Thyroid gland (tissue), 4 donors: ENCODE measurements at regions not wholly inside any gene's neighbourhood (a gene's known extent, or its start where the extent isn't known, plus 50 kb on each side); places are given as distances from the start of the nearest gene placed in this dataset.

ENCODE experiments used
- DNase-seq, 2 donors: peaks; one replicate each; pipeline ENCODE4 v3.0.0-alpha.2; 2019
- H3K27ac ChIP-seq, 3 donors: fragments of 200-600 bp; sonication (generic); 1 replicate in 2 of 3; 2 replicates in 1 of 3; pipeline ENCODE4 v1.5.1; 2016 to 2019; ENCODE audit warnings: mild to moderate bottlenecking in 1 of 3, moderate library complexity in 1 of 3
- H3K27me3 ChIP-seq: fragments of 200-600 bp; sonication (generic); one replicate; pipeline ENCODE4 v1.5.1; 2019
- H3K36me3 ChIP-seq, 2 donors: fragments of 200-600 bp; sonication (generic); one replicate each; pipeline ENCODE4 v1.5.1; 2016 to 2019
- H3K4me1 ChIP-seq, 2 donors: fragments of 200-600 bp; sonication (generic); one replicate each; pipeline ENCODE4 v1.5.1; 2017 to 2019
- H3K4me3 ChIP-seq, 3 donors: fragments of 200-600 bp; sonication (generic); replicated peaks in 1 of 3; 1 replicate in 2 of 3; 2 replicates in 1 of 3; pipeline ENCODE4 v1.5.1; 2016; ENCODE audit warnings: mild to moderate bottlenecking in 1 of 3
- H3K9me3 ChIP-seq: fragments of 200-600 bp; sonication (generic); one replicate; pipeline ENCODE4 v1.5.1; 2017
- CTCF ChIP-seq, 6 experiments: fragments of 200-600 bp in 3 of 6; fragments of 450-650 bp in 3 of 6; sonication (generic) in 3 of 6; IDR thresholded peaks; one replicate each; pipeline ENCODE4 v1.5.1; 2016 to 2019; ENCODE audit warnings: antibody characterized with exemption in 6 of 6, mild to moderate bottlenecking in 2 of 6, inconsistent platforms in 1 of 6, moderate library complexity in 1 of 6
- POLR2A ChIP-seq, 2 donors: fragments of 450-650 bp; IDR thresholded peaks; one replicate each; pipeline ENCODE4 v1.6.1; 2017; ENCODE audit warnings: antibody characterized with exemption in 2 of 2, mild to moderate bottlenecking in 2 of 2, moderate library complexity in 1 of 2
- WGBS, 2 donors: methylation state at CpG; one replicate each; pipeline ENCODE4 v1.1.5; 2017; 5-methylcytosine and 5-hydroxymethylcytosine counted together
- intact Hi-C: fragments of 100-400 bp; cut with DNase I; formaldehyde crosslinking; loops from one replicate; pipeline ENCODE4 v1.15.1; 2023

GRCh38 chr18:31225668-31226067 lies 63.0 kb upstream of the DSC1 start:
- Histone ChIP-seq H3K9me3 (no peaks in the 10 kb centered on the region), H3K27ac (peak overlapping the region; percentile 33 to 82 (median 57)), H3K36me3 (no peaks in the 10 kb centered on the region), H3K4me1 (peaks cover 19 to 43% of the 10 kb centered on the region in 2 donors), H3K4me3 (no peak overlapping the region), H3K27me3 (no peaks in the 10 kb centered on the region)
- 17 to 19% methylated on average over 5 of the region's 5 CpGs for WGBS, 2 donors
- DNase-seq, result peak; percentile 71 to 83
- TF ChIP-seq POLR2A (IDR thresholded peaks at IDR 0.05) (no peak), CTCF (IDR thresholded peaks at IDR 0.05) (no peak)
- intact Hi-C loops, result loop anchor here (10.0 kb wide), 1 partner anchor 121 kb away; the partner anchor contains the start of gene DSC2

- no peak for DNase-seq
- WGBS, 2 donors, result 94 to 100% methylated on average over 1 of the region's 1 CpG
- H3K9me3 ChIP-seq, result no peaks in the 10 kb centered on the region
- H3K4me1 ChIP-seq, result peaks cover 22 to 46% of the 10 kb centered on the region in 2 donors
- H3K36me3 ChIP-seq, result no peaks in the 10 kb centered on the region
- no peak overlapping the region for H3K4me3 ChIP-seq
- no peaks in the 10 kb centered on the region for H3K27me3 ChIP-seq
- H3K27ac ChIP-seq, result no peak overlapping the region
- intact Hi-C loops, result loop anchor here (10.0 kb wide), 1 partner anchor 123 kb away; the partner anchor contains the start of gene DSC2
- no peak for TF ChIP-seq POLR2A (IDR thresholded peaks at IDR 0.05)
- no peak for TF ChIP-seq CTCF (IDR thresholded peaks at IDR 0.05)
These were observed 65.0 kb upstream of the DSC1 start for GRCh38 chr18:31227497-31228229.

GRCh38 chr18:31229829-31230228 lies 67.2 kb upstream of the DSC1 start:
- Histone ChIP-seq H3K36me3 (no peaks in the 10 kb centered on the region), H3K4me1 (peaks cover 22 to 51% of the 10 kb centered on the region in 2 donors), H3K4me3 (no peak overlapping the region), H3K27ac (peak overlapping the region in 2 of 3 donors; percentile 28 to 65), H3K9me3 (no peaks in the 10 kb centered on the region), H3K27me3 (no peaks in the 10 kb centered on the region)
- TF ChIP-seq POLR2A (IDR thresholded peaks at IDR 0.05) (no peak), CTCF (IDR thresholded peaks at IDR 0.05) (no peak)
- no peak for DNase-seq
- intact Hi-C loops, result loop anchor here (10.0 kb wide), 1 partner anchor 125 kb away; the partner anchor contains the start of gene DSC2
- 44 to 65% methylated on average over 2 of the region's 2 CpGs for WGBS, 2 donors

GRCh38 chr18:31230495-31230894 lies 67.8 kb upstream of the DSC1 start:
- DNase-seq, result no peak

More at GRCh38 chr18:31230495-31230894, 67.8 kb upstream of the DSC1 start:
- Histone ChIP-seq H3K36me3 (no peaks in the 10 kb centered on the region), H3K27ac (peak overlapping the region; percentile 28 to 65 (median 31)), H3K4me1 (peaks cover 16 to 45% of the 10 kb centered on the region in 2 donors), H3K27me3 (no peaks in the 10 kb centered on the region), H3K9me3 (no peaks in the 10 kb centered on the region), H3K4me3 (no peak overlapping the region)
- intact Hi-C loops, result no loop called here
- WGBS, 2 donors, result 11 to 20% methylated on average over 3 of the region's 3 CpGs
- TF ChIP-seq CTCF (IDR thresholded peaks at IDR 0.05) (no peak), POLR2A (IDR thresholded peaks at IDR 0.05) (no peak)
